ENCODE measurements at regions not wholly inside any gene's neighbourhood (a gene's known extent, or its start where the extent isn't known, plus 50 kb on each side); places are given as distances from the start of the nearest gene placed in this dataset.

DNA sequence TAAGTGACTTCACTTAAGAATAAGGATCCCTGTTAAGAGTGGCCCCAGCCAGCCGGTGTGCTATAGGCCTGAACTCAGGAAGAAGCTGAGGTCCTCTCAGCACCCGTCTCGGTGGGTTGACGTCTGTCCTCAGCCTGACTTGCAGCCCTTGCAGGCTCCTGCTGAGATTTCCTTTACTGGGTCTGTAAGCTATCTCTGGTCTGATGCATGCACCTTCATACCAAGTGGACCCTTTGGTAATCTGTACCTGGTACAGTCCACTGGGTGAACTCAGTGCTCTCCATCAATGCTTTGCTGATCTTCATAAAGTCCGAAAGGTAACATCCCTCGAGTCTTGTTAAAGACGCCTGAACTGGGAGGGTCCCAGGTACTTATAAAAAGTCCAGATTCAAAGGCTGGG, 212.0 kb upstream of the PPP2R3A start:
- H3K36me3 ChIP-seq (ENCODE audit: insufficient read depth, low read depth, low read length): no peaks in the 10 kb centered on the region
- H3K9ac ChIP-seq (ENCODE audit: low read depth, low read length): no peak overlapping the region
- H3K27ac ChIP-seq (ENCODE audit: low read length): no peak overlapping the region
- H3K27me3 ChIP-seq (ENCODE audit: insufficient read depth, low read length): no peaks in the 10 kb centered on the region
- H3K4me3 ChIP-seq (ENCODE audit: low read length): no peak overlapping the region
- no peaks in the 10 kb centered on the region for H3K9me3 ChIP-seq (ENCODE audit: insufficient read depth, low read depth, low read length)
- H3K4me1 ChIP-seq (ENCODE audit: insufficient read depth, low read length): no peaks in the 10 kb centered on the region; the same call in 1 of the 2 replicates

DNA sequence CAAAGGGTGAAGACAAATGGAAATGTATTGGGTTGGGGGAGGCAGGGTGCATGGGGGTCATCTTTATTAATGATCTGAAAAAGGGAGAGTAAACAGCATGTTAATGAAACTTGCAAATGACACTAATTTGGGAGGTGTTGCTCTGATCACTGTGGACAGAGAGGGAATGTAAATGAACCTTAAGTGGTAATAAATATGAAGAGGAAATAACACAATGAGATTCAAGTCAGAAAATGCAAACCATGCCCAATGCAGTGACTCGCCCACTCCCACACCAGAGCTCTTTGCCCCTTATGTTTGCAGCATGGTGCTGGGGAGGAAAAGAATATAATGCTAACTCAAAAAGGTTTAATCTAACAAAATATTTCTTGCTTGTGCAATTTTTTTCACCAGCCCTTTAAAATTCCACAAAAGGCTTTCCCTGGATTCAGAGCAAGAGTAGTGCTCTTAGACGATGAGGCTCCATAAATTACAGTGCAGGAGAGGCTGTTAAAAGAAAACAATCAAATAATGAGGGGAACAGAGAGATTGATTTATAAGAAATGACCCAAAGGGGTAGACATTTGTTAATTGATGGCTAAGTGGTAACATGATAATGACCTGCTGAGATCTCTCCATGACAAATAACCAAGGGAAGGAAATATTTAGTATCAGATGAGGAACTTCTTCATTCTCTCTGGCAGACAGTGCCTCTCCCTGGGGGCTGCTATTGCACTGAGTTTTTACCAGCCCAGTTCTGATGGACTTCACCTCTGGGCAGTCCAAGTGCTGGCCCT, 210.0 kb upstream of the PPP2R3A start:
- Histone ChIP-seq H3K9me3 (ENCODE audit: insufficient read depth, low read depth, low read length) (no peaks in the 10 kb centered on the region), H3K27me3 (ENCODE audit: insufficient read depth, low read length) (no peaks in the 10 kb centered on the region), H3K4me1 (ENCODE audit: insufficient read depth, low read length) (no peaks in the 10 kb centered on the region; the same call in 1 of the 2 replicates), H3K27ac (ENCODE audit: low read length) (no peak overlapping the region), H3K36me3 (ENCODE audit: insufficient read depth, low read depth, low read length) (no peaks in the 10 kb centered on the region), H3K9ac (ENCODE audit: low read depth, low read length) (no peak overlapping the region), H3K4me3 (ENCODE audit: low read length) (no peak overlapping the region)

DNA sequence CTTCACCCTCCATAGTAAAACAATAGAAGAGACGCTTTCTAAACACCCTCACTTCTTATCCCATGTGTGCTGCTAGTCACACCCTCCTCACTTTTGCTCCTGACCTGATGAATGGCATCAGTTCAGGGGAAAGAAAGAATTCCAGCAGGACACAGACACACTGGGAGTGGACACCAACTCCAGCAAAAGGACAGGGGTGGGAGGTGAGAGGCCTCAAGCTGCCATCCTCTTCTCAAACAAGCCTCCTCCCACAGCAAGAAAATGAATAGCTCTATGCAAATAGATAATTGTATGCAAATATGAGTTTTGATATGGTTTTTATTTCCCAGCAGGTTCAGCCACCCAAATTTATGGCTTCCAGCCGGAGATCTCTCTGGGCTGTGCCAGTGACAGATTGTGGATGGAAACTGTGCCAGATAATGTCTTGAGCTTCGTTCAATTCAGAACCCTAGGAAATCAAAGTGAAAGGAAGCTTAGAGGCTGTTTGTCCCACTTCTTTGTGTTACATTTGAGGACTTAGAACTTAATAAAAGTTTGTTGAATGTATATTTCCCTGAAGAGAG, 209.3 kb upstream of the PPP2R3A start:
- no peak overlapping the region for H3K27ac ChIP-seq (ENCODE audit: low read length)
- no peak overlapping the region for H3K9ac ChIP-seq (ENCODE audit: low read depth, low read length)
- H3K4me1 ChIP-seq (ENCODE audit: insufficient read depth, low read length): no peaks in the 10 kb centered on the region; the same call in 1 of the 2 replicates
- H3K27me3 ChIP-seq (ENCODE audit: insufficient read depth, low read length): no peaks in the 10 kb centered on the region
- H3K4me3 ChIP-seq (ENCODE audit: low read length): no peak overlapping the region
- H3K36me3 ChIP-seq (ENCODE audit: insufficient read depth, low read depth, low read length): no peaks in the 10 kb centered on the region
- H3K9me3 ChIP-seq (ENCODE audit: insufficient read depth, low read depth, low read length): no peaks in the 10 kb centered on the region

DNA sequence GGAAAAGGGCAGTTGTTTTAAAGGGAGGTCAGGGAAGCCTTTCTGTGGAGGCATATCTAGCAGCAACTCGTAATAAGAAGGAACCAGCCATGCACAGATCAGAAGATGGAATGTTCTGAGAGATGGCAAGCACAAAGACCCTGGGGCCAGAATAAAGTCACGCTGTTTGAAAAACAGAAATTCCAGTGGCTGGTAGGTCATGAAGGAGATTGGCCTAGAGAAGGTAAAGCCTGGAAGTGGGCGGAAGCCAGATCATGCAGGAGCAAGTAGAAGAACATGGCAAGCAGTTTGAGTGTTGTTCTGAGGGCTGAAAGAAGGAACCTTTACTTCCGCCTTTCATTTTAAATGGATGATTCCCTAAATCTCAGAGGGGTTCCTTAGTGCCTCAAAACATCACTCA, 208.1 kb upstream of the PPP2R3A start:
- Histone ChIP-seq H3K27me3 (ENCODE audit: insufficient read depth, low read length) (no peaks in the 10 kb centered on the region), H3K4me1 (ENCODE audit: insufficient read depth, low read length) (no peaks in the 10 kb centered on the region; the same call in 1 of the 2 replicates), H3K4me3 (ENCODE audit: low read length) (no peak overlapping the region), H3K27ac (ENCODE audit: low read length) (no peak overlapping the region), H3K36me3 (ENCODE audit: insufficient read depth, low read depth, low read length) (no peaks in the 10 kb centered on the region), H3K9ac (ENCODE audit: low read depth, low read length) (no peak overlapping the region), H3K9me3 (ENCODE audit: insufficient read depth, low read depth, low read length) (no peaks in the 10 kb centered on the region)

DNA sequence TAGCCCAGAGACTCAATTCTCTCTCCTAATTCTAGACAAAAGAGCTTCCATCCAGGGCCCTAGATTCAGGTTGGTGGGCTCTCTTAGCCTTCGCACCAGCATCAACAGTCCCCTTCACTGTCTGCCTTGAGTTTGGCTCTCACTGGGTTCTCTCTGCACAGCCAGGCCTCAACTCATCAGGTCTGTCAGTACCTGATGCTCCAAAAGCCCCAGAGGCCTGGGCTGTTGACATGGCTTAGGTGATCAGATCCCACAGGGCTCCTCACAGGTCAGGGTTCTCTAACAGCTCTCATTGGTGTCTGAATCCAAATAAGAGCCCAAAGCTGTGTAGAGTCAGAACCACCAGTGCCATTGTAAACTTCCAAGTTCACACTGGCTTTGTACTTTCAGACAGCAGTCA, 206.6 kb upstream of the PPP2R3A start:
- no peaks in the 10 kb centered on the region for H3K27me3 ChIP-seq (ENCODE audit: insufficient read depth, low read length)
- H3K4me3 ChIP-seq (ENCODE audit: low read length): no peak overlapping the region
- H3K36me3 ChIP-seq (ENCODE audit: insufficient read depth, low read depth, low read length): no peaks in the 10 kb centered on the region
- no peak overlapping the region for H3K27ac ChIP-seq (ENCODE audit: low read length)
- no peaks in the 10 kb centered on the region for H3K9me3 ChIP-seq (ENCODE audit: insufficient read depth, low read depth, low read length)
- no peak overlapping the region for H3K9ac ChIP-seq (ENCODE audit: low read depth, low read length)
- H3K4me1 ChIP-seq (ENCODE audit: insufficient read depth, low read length): peaks cover 4% of the 10 kb centered on the region

DNA sequence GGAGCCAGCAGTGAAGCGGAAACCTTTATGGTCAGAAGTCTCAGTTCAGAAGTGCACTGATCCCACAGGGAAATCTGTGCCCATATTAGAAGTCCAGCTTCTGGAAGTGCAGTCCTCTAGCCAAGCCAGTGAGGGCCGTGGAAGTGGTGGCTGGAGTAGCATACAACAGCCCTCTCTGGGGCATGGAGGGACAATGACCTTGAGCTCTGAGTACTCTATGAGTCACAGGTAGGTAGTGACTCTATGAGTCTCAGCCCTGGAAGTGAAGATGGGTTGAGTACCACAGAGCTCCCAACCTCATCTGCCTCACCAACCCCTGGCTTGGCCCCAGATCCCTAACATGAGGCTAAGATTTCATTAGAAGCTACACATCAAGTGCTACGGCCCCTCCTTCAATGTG, 205.9 kb upstream of the PPP2R3A start:
- H3K4me3 ChIP-seq (ENCODE audit: low read length): no peak overlapping the region
- H3K9me3 ChIP-seq (ENCODE audit: insufficient read depth, low read depth, low read length): no peaks in the 10 kb centered on the region
- no peak overlapping the region for H3K9ac ChIP-seq (ENCODE audit: low read depth, low read length)
- H3K27me3 ChIP-seq (ENCODE audit: insufficient read depth, low read length): no peaks in the 10 kb centered on the region
- H3K36me3 ChIP-seq (ENCODE audit: insufficient read depth, low read depth, low read length): no peaks in the 10 kb centered on the region
- peaks cover 4% of the 10 kb centered on the region for H3K4me1 ChIP-seq (ENCODE audit: insufficient read depth, low read length)
- H3K27ac ChIP-seq (ENCODE audit: low read length): no peak overlapping the region

DNA sequence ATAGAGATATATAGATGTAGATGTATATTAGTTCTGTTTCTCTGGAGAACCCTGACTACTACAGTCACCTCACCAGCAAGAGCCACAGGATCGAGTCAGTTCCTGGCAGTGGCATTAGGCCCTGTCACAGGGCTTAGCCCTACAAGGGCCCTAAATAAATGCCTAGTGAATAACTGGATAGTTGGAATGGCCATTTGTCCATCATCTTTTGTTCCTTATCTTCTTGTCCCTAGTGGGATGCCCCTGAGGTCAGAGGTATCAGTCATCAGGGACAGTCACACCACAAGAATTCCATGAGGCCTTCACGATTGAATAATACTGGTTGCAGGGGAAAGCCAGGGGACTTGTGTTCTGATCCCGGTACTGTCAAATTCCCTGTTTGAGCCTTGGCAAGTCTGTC, 204.9 kb upstream of the PPP2R3A start:
- no peaks in the 10 kb centered on the region for H3K27me3 ChIP-seq (ENCODE audit: insufficient read depth, low read length)
- H3K36me3 ChIP-seq (ENCODE audit: insufficient read depth, low read depth, low read length): no peaks in the 10 kb centered on the region
- peaks cover 5% of the 10 kb centered on the region; the same call in 1 of the 2 replicates for H3K9me3 ChIP-seq (ENCODE audit: insufficient read depth, low read depth, low read length)
- H3K4me1 ChIP-seq (ENCODE audit: insufficient read depth, low read length): peaks cover 4% of the 10 kb centered on the region
- no peak overlapping the region for H3K4me3 ChIP-seq (ENCODE audit: low read length)
- no peak overlapping the region for H3K27ac ChIP-seq (ENCODE audit: low read length)
- no peak overlapping the region for H3K9ac ChIP-seq (ENCODE audit: low read depth, low read length)

DNA sequence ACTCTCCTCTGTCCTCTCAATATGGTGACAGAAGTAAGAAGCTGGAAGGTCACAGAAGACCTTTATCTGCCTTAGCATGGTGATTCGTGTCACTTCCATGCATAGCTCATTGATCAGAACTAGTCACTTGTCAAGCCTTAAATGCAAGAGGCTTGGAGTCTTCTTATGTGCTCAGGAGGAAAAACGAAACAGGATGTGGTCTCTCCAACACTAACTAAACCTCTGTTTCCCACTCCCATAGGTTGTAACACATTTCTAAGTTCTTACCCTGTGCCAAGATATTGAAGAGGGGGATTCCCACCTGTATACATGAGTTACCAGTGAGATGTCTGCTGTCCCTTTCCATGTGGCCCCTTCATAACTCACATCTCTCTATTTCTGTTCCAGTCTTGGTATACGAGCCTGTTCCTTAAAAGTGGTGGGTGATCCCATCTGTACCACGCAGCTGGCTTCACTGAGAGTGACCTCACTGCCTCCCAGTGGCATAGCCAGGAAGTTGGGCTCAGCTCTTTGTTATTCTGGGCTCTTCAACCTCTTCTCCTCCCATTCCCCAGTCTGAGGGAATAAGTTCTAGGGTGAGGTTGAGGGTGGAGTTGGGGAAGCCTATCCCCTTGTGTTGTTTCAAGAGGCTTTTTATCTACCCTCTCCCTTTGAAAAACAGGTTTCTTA, 203.2 kb upstream of the PPP2R3A start:
- H3K4me3 ChIP-seq (ENCODE audit: low read length): no peak overlapping the region
- no peaks in the 10 kb centered on the region for H3K36me3 ChIP-seq (ENCODE audit: insufficient read depth, low read depth, low read length)
- H3K4me1 ChIP-seq (ENCODE audit: insufficient read depth, low read length): peaks cover 4% of the 10 kb centered on the region; the same call in 1 of the 2 replicates
- peaks cover 6% of the 10 kb centered on the region; the same call in 1 of the 2 replicates for H3K9me3 ChIP-seq (ENCODE audit: insufficient read depth, low read depth, low read length)
- no peak overlapping the region for H3K27ac ChIP-seq (ENCODE audit: low read length)
- H3K27me3 ChIP-seq (ENCODE audit: insufficient read depth, low read length): no peaks in the 10 kb centered on the region
- no peak overlapping the region for H3K9ac ChIP-seq (ENCODE audit: low read depth, low read length)

DNA sequence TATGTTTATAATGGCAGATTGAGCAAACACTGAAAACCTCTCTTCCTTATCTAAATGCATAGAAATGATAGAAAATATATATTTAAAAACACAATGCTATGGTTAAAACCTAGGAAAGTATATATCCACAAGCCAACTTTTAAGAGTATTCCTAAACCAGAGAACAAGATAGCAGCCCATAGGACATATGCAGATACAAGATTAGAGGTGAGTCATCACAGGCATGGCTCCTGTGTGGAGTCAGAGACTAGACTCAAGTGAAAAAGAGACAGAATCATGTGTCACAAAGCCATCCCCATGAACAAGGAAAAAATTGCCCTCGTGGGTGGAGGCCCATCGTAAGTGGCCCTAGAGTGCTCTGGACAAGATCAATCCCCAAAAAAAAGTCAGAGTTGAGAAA, 199.4 kb upstream of the PPP2R3A start:
- Histone ChIP-seq H3K4me1 (ENCODE audit: insufficient read depth, low read length) (peaks cover 4% of the 10 kb centered on the region; the same call in 1 of the 2 replicates), H3K9ac (ENCODE audit: low read depth, low read length) (no peak overlapping the region), H3K9me3 (ENCODE audit: insufficient read depth, low read depth, low read length) (peaks cover 6% of the 10 kb centered on the region; the same call in 1 of the 2 replicates), H3K27ac (ENCODE audit: low read length) (no peak overlapping the region), H3K27me3 (ENCODE audit: insufficient read depth, low read length) (no peaks in the 10 kb centered on the region), H3K36me3 (ENCODE audit: insufficient read depth, low read depth, low read length) (no peaks in the 10 kb centered on the region), H3K4me3 (ENCODE audit: low read length) (no peak overlapping the region)

DNA sequence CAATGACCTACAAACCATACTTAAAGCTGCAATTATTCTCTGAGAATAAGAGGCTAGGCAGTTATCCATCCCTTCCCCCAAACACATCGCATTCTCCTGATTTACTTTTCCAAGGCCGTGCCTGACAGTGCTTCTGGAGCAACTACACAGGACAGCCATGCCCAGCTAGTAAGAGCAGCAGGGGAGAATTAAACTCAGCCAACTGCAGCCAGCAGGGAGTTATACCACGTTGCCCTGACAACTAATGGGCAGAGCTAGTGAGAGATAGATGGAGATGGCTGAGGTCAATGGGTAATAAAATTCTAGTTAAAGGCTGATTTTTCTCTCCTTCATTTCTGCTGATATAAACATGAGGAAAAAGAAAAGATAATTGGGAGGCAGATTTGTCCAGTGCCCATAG, 193.8 kb upstream of the PPP2R3A start:
- no peaks in the 10 kb centered on the region for H3K36me3 ChIP-seq (ENCODE audit: insufficient read depth, low read depth, low read length)
- H3K27me3 ChIP-seq (ENCODE audit: insufficient read depth, low read length): no peaks in the 10 kb centered on the region

DNA sequence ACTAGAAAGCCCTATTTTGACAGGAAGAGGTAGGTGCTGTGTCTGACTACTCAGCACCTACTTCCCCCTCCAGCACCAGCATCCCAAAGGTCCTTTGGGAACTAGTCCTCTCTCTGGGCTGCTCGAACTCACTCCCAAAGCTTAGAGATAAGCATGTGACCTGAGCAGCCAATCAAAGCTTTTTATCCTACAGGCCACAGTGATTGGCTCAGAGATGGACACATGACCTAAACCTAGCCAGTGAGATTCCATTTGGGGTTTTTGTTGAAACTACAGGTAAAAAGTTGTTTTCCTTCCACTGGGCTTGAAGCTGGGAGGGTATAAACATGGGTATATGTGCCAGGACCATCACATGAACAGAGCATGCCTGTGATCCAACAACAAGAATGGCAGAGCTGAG, 186.5 kb upstream of the PPP2R3A start:
- Histone ChIP-seq H3K9me3 (ENCODE audit: insufficient read depth, low read depth, low read length) (no peaks in the 10 kb centered on the region), H3K9ac (ENCODE audit: low read depth, low read length) (no peak overlapping the region), H3K27me3 (ENCODE audit: insufficient read depth, low read length) (no peaks in the 10 kb centered on the region), H3K4me3 (ENCODE audit: low read length) (no peak overlapping the region), H3K4me1 (ENCODE audit: insufficient read depth, low read length) (no peaks in the 10 kb centered on the region), H3K27ac (ENCODE audit: low read length) (no peak overlapping the region), H3K36me3 (ENCODE audit: insufficient read depth, low read depth, low read length) (no peaks in the 10 kb centered on the region)

More for the DNA sequence above, 193.8 kb upstream of the PPP2R3A start:
- no peaks in the 10 kb centered on the region for H3K9me3 ChIP-seq (ENCODE audit: insufficient read depth, low read depth, low read length)
- H3K9ac ChIP-seq (ENCODE audit: low read depth, low read length): no peak overlapping the region
- H3K4me3 ChIP-seq (ENCODE audit: low read length): no peak overlapping the region
- H3K4me1 ChIP-seq (ENCODE audit: insufficient read depth, low read length): no peaks in the 10 kb centered on the region
- no peak overlapping the region for H3K27ac ChIP-seq (ENCODE audit: low read length)

Data from iPS-20b (cell line).